Suprapubic skin (tissue), 4 donors: ENCODE measurements at regions not wholly inside any gene's neighbourhood (a gene's known extent, or its start where the extent isn't known, plus 50 kb on each side); places are given as distances from the start of the nearest gene placed in this dataset.

ENCODE experiments used
- EP300 ChIP-seq: sonication (generic); formaldehyde crosslinking; IDR thresholded peaks from one replicate; pipeline ENCODE4 v1.6.1; 2017; ENCODE audit warnings: antibody characterized with exemption
- POLR2A ChIP-seq, 2 donors: fragments of 450-650 bp; IDR thresholded peaks; one replicate each; pipeline ENCODE4 v1.6.1; 2017; ENCODE audit warnings: antibody characterized with exemption in 2 of 2, mild to moderate bottlenecking in 2 of 2, moderate library complexity in 2 of 2
- POLR2AphosphoS5 ChIP-seq, 3 donors: sonication (generic); formaldehyde crosslinking; IDR thresholded peaks; one replicate each; pipeline ENCODE4 v1.6.1; 2017; ENCODE audit warnings: antibody characterized with exemption in 3 of 3
- TF ChIP-seq, protein P1 (sequence below), 2 donors: fragments of 200-600 bp in 1 of 2; fragments of 450-650 bp in 1 of 2; sonication (generic) in 1 of 2; IDR thresholded peaks; one replicate each; pipeline ENCODE4 v1.5.1; 2016 to 2019; ENCODE audit warnings: antibody characterized with exemption in 2 of 2, mild to moderate bottlenecking in 1 of 2, moderate library complexity in 1 of 2

DNA sequence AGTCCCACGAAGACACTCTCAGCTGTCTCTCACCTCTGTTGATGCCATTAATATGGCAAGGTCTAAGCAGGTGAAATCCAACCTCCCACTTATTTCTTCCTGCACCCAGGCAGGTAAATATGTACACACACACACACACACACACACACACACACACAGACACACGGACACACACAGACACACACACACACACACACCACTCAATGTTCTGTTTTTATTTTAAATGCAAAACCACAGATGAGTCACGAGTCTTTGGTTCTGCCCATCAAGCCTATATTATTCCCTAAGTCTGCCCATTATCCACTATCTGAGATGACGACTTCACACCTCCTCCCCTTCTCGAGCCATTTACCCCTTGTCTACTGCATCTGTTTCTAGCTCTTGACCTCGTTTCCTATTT lies 344.7 kb downstream of the CDH26 start:
- TF ChIP-seq, protein P1, sequence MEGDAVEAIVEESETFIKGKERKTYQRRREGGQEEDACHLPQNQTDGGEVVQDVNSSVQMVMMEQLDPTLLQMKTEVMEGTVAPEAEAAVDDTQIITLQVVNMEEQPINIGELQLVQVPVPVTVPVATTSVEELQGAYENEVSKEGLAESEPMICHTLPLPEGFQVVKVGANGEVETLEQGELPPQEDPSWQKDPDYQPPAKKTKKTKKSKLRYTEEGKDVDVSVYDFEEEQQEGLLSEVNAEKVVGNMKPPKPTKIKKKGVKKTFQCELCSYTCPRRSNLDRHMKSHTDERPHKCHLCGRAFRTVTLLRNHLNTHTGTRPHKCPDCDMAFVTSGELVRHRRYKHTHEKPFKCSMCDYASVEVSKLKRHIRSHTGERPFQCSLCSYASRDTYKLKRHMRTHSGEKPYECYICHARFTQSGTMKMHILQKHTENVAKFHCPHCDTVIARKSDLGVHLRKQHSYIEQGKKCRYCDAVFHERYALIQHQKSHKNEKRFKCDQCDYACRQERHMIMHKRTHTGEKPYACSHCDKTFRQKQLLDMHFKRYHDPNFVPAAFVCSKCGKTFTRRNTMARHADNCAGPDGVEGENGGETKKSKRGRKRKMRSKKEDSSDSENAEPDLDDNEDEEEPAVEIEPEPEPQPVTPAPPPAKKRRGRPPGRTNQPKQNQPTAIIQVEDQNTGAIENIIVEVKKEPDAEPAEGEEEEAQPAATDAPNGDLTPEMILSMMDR (IDR thresholded peaks at IDR 0.05): no peak
- TF ChIP-seq POLR2AphosphoS5 (IDR thresholded peaks at IDR 0.05) (no peak), POLR2A (IDR thresholded peaks at IDR 0.05) (no peak), EP300 (no peak)
